ENCODE measurements at regions not wholly inside any gene's neighbourhood (a gene's known extent, or its start where the extent isn't known, plus 50 kb on each side); places are given as distances from the start of the nearest gene placed in this dataset.

GRCh38 chr4:24158031-24158430 is 268.2 kb upstream of the PPARGC1A start:
- Histone ChIP-seq H3K27me3 (no peaks in the 10 kb centered on the region), H3K36me3 (no peaks in the 10 kb centered on the region), H3K4me3 (no peak overlapping the region), H3K9me3 (no peaks in the 10 kb centered on the region), H3K27ac (no peak overlapping the region), H3K4me1 (no peaks in the 10 kb centered on the region)
- TF ChIP-seq EP300 (IDR thresholded peaks at IDR 0.05) = no peak
- TF ChIP-seq POLR2A (IDR thresholded peaks at IDR 0.05) = no peak
- TF ChIP-seq POLR2AphosphoS5 (IDR thresholded peaks at IDR 0.05) = no peak
- no peak for TF ChIP-seq CTCF (IDR thresholded peaks at IDR 0.05)
- no peak for DNase-seq (ENCODE audit: low spot score in 2 of 2)
- WGBS = 96% methylated on average over 1 of the region's 1 CpG

GRCh38 chr4:24150034-24150433 is 260.2 kb upstream of the PPARGC1A start:
- TF ChIP-seq POLR2A (IDR thresholded peaks at IDR 0.05) = no peak
- TF ChIP-seq CTCF (IDR thresholded peaks at IDR 0.05) = no peak
- TF ChIP-seq EP300 (IDR thresholded peaks at IDR 0.05) = no peak
- TF ChIP-seq POLR2AphosphoS5 (IDR thresholded peaks at IDR 0.05) = no peak
- Histone ChIP-seq H3K27ac (no peak overlapping the region), H3K4me3 (no peak overlapping the region), H3K36me3 (no peaks in the 10 kb centered on the region), H3K4me1 (no peaks in the 10 kb centered on the region), H3K27me3 (no peaks in the 10 kb centered on the region), H3K9me3 (no peaks in the 10 kb centered on the region)
- DNase-seq (ENCODE audit: low spot score in 2 of 2) = no peak
- WGBS = 90% methylated on average over 3 of the region's 3 CpGs

GRCh38 chr4:24146127-24146526 is 256.3 kb upstream of the PPARGC1A start:
- Histone ChIP-seq H3K4me3 (no peak overlapping the region), H3K27me3 (no peaks in the 10 kb centered on the region), H3K27ac (no peak overlapping the region), H3K9me3 (no peaks in the 10 kb centered on the region), H3K4me1 (peaks cover 4% of the 10 kb centered on the region), H3K36me3 (no peaks in the 10 kb centered on the region)
- DNase-seq (ENCODE audit: low spot score in 2 of 2) = no peak
- TF ChIP-seq CTCF (IDR thresholded peaks at IDR 0.05) (no peak), POLR2A (IDR thresholded peaks at IDR 0.05) (no peak), EP300 (IDR thresholded peaks at IDR 0.05) (no peak), POLR2AphosphoS5 (IDR thresholded peaks at IDR 0.05) (no peak)
- 94% methylated on average over 2 of the region's 2 CpGs for WGBS

- no peak overlapping the region for H3K4me3 ChIP-seq
- no peak for DNase-seq (ENCODE audit: low spot score in 2 of 2)
- TF ChIP-seq EP300 (IDR thresholded peaks at IDR 0.05) (no peak), POLR2AphosphoS5 (IDR thresholded peaks at IDR 0.05) (no peak), CTCF (IDR thresholded peaks at IDR 0.05) (no peak), POLR2A (IDR thresholded peaks at IDR 0.05) (no peak)
- no peaks in the 10 kb centered on the region for H3K9me3 ChIP-seq
- no peak overlapping the region for H3K27ac ChIP-seq
- H3K27me3 ChIP-seq = no peaks in the 10 kb centered on the region
- no peaks in the 10 kb centered on the region for H3K36me3 ChIP-seq
- H3K4me1 ChIP-seq = peaks cover 4% of the 10 kb centered on the region
- WGBS = 92% methylated on average over 6 of the region's 6 CpGs
Observed at GRCh38 chr4:24145591-24145990, 255.7 kb upstream of the PPARGC1A start.

GRCh38 chr4:24144381-24144780 is 254.5 kb upstream of the PPARGC1A start:
- H3K27ac ChIP-seq = no peak overlapping the region

More at GRCh38 chr4:24144381-24144780, 254.5 kb upstream of the PPARGC1A start:
- Histone ChIP-seq H3K4me1 (peaks cover 4% of the 10 kb centered on the region), H3K27me3 (no peaks in the 10 kb centered on the region), H3K4me3 (no peak overlapping the region), H3K36me3 (no peaks in the 10 kb centered on the region), H3K9me3 (no peaks in the 10 kb centered on the region)
- DNase-seq (ENCODE audit: low spot score in 2 of 2) = no peak
- 73% methylated on average over 5 of the region's 5 CpGs for WGBS
- TF ChIP-seq POLR2AphosphoS5 (IDR thresholded peaks at IDR 0.05) (no peak), CTCF (IDR thresholded peaks at IDR 0.05) (no peak), EP300 (IDR thresholded peaks at IDR 0.05) (no peak), POLR2A (IDR thresholded peaks at IDR 0.05) (no peak)

Data from suprapubic skin (tissue), 4 donors.